ENCODE measurements at regions not wholly inside any gene's neighbourhood (a gene's known extent, or its start where the extent isn't known, plus 50 kb on each side); places are given as distances from the start of the nearest gene placed in this dataset.

DNA sequence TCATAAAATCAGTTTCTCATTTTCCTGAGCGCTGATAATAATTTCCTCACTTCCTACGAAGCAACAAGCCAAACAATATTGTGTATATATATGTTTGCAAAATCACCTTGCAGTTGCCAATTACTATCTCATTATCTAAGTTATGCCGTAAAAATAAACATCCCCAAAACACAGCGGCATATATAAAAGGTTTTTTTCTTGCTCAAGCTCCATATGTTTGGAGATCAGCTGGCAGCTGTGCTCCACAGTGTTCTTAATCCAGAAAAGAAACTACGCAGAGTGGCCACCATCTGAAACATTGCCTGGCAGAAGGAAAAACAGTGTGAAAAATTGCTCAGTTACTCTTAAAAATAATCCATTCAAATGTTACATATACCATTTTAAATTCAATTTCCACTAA lies 951.4 kb downstream of the PLOD2 start:
- no peak overlapping the region for H4K5ac ChIP-seq (ENCODE audit: insufficient read length, low read depth, low read length)

More for the DNA sequence above, 951.4 kb downstream of the PLOD2 start:
- no peak overlapping the region for H3K9ac ChIP-seq (ENCODE audit: extremely low read depth, insufficient read length, low read length)
- H3K9me3 Mint-ChIP-seq = no peaks in the 10 kb centered on the region
- no peaks in the 10 kb centered on the region for H3K9me3 ChIP-seq (ENCODE audit: control insufficient read depth, low read depth, low read length)
- H3K4me3 Mint-ChIP-seq = no peak overlapping the region
- no peak overlapping the region for H2BK120ac ChIP-seq (ENCODE audit: low read depth, low read length, poor library complexity, severe bottlenecking)
- H2AFZ ChIP-seq (ENCODE audit: low read length) = no peak overlapping the region
- no peak overlapping the region for H3T11ph ChIP-seq (ENCODE audit: low read length)
- no peak overlapping the region for H2BK20ac ChIP-seq (ENCODE audit: low read depth, low read length, poor library complexity, severe bottlenecking)
- H3K4me1 Mint-ChIP-seq = no peaks in the 10 kb centered on the region
- no peak for DNase-seq
- H3K4me2 ChIP-seq (ENCODE audit: insufficient read depth, insufficient read length, low read length) = no peak overlapping the region
- H2AK5ac ChIP-seq (ENCODE audit: insufficient read length, low read length) = no peak overlapping the region
- H3K4ac ChIP-seq (ENCODE audit: low read depth, low read length) = no peak overlapping the region
- no peak overlapping the region for H3K14ac ChIP-seq (ENCODE audit: insufficient read depth, low read length)
- no peaks in the 10 kb centered on the region for H3K27me3 Mint-ChIP-seq (ENCODE audit: low read depth)
- no peaks in the 10 kb centered on the region for H3K4me1 ChIP-seq (ENCODE audit: insufficient read depth, low read length)
- no peaks in the 10 kb centered on the region for H4K20me1 ChIP-seq (ENCODE audit: control insufficient read depth, insufficient read depth, insufficient read length)
- no peaks in the 10 kb centered on the region for H3K79me2 ChIP-seq (ENCODE audit: insufficient read depth, low read length)
- no peak overlapping the region for H3K56ac ChIP-seq (ENCODE audit: insufficient read length, low read depth, low read length)
- H3K27ac ChIP-seq (ENCODE audit: insufficient read length, low read depth, low read length) = no peak overlapping the region
- H3K23me2 ChIP-seq (ENCODE audit: insufficient read length, low read depth, low read length, poor library complexity, severe bottlenecking) = no peaks in the 10 kb centered on the region
- H4K8ac ChIP-seq (replicated peaks; ENCODE audit: insufficient read length, low read depth, low read length) = no peak overlapping the region
- H3K18ac ChIP-seq (ENCODE audit: insufficient read length, low read depth, low read length) = no peak overlapping the region
- no peak overlapping the region for H2BK5ac ChIP-seq (ENCODE audit: insufficient read length, low read length)
- no peaks in the 10 kb centered on the region for H3K79me1 ChIP-seq (ENCODE audit: insufficient read depth, low read depth, low read length, poor library complexity, severe bottlenecking)
- H3K27ac Mint-ChIP-seq = no peak overlapping the region
- no peak overlapping the region for H4K91ac ChIP-seq (ENCODE audit: insufficient read length, low read depth, low read length)
- no peak overlapping the region for H2BK12ac ChIP-seq (ENCODE audit: insufficient read length, low read depth, low read length)
- no CpG with 5 or more reads among the region's 5 CpGs for WGBS (ENCODE audit: extremely low coverage, insufficient read length, low lambda C conversion rate)
- no peak overlapping the region for H3K23ac ChIP-seq (ENCODE audit: insufficient read length, low read depth, low read length)
- H3K27me3 ChIP-seq (ENCODE audit: insufficient read depth, low read length) = no peaks in the 10 kb centered on the region
- no peak overlapping the region for H2BK15ac ChIP-seq (ENCODE audit: low read depth, low read length)
- no peaks in the 10 kb centered on the region for H3K36me3 Mint-ChIP-seq (ENCODE audit: insufficient read depth in 1 of 3, low read depth in 3 of 3)
- no peak for TF ChIP-seq CTCF (conservative IDR thresholded peaks at IDR 0.05)

Measured in H9 (cell line).